Mammary epithelial cell (primary cell): ENCODE measurements at regions not wholly inside any gene's neighbourhood (a gene's known extent, or its start where the extent isn't known, plus 50 kb on each side); places are given as distances from the start of the nearest gene placed in this dataset.

ENCODE experiments used
- CTCF ChIP-seq, 2 donors: IDR thresholded peaks in 1 of 2; conservative IDR thresholded peaks in 1 of 2; 2 replicates each; pipeline ENCODE4 v1.5.1; 2011 to 2012; ENCODE audit warnings: inconsistent platforms in 2 of 2, low read length in 2 of 2, mild to moderate bottlenecking in 2 of 2, control low read depth in 1 of 2, low read depth in 1 of 2; ENCODE audit not compliant: insufficient read depth in 1 of 2; ENCODE audit errors: extremely low read depth in 1 of 2
- EZH2 ChIP-seq: IDR thresholded peaks from 2 replicates; pipeline ENCODE4 v1.6.1; 2012; ENCODE audit warnings: low read length, inconsistent platforms, borderline replicate concordance

- TF ChIP-seq CTCF (conservative IDR thresholded peaks at IDR 0.05 in 1 of 2, IDR thresholded peaks at IDR 0.05 in 1 of 2; ENCODE audit: extremely low read depth in 1 of 2, insufficient read depth in 1 of 2, low read depth in 1 of 2, low read length in 2 of 2) = no peak
- no peak for TF ChIP-seq EZH2
Measured at GRCh38 chr2:182543741-182544525, 117.1 kb upstream of the PDE1A start.
